NT2/D1 (cell line): ENCODE measurements at regions not wholly inside any gene's neighbourhood (a gene's known extent, or its start where the extent isn't known, plus 50 kb on each side); places are given as distances from the start of the nearest gene placed in this dataset.

Source experiments
- DNase-seq: peaks from one replicate; pipeline ENCODE4 v3.0.0-alpha.2; 2011; ENCODE audit warnings: low read depth, low spot score
- H3K27me3 ChIP-seq: 2 replicates; pipeline ENCODE4 v1.6.0; 2011; ENCODE audit warnings: mild to moderate bottlenecking; ENCODE audit not compliant: insufficient read length, insufficient read depth
- H3K36me3 ChIP-seq: 2 replicates; pipeline ENCODE4 v1.6.1; 2011; ENCODE audit warnings: mild to moderate bottlenecking, low read length, mixed read lengths; ENCODE audit not compliant: insufficient read depth, insufficient read length
- H3K4me1 ChIP-seq: 2 replicates; pipeline ENCODE4 v1.5.1; 2011; ENCODE audit not compliant: insufficient read depth, insufficient read length
- H3K4me3 ChIP-seq: 2 replicates; pipeline ENCODE4 v1.5.1; 2011; ENCODE audit warnings: low read depth; ENCODE audit not compliant: insufficient read length
- H3K9ac ChIP-seq: 2 replicates; pipeline ENCODE4 v1.6.0; 2011; ENCODE audit warnings: low read depth; ENCODE audit not compliant: insufficient read length
- H3K9me3 ChIP-seq: 2 replicates; pipeline ENCODE4 v1.5.1; 2011; ENCODE audit warnings: mild to moderate bottlenecking, low read length; ENCODE audit not compliant: insufficient read depth
- SUZ12 ChIP-seq: IDR thresholded peaks from 2 replicates; pipeline ENCODE4 v1.6.1; 2011; ENCODE audit not compliant: insufficient read length, insufficient read depth; ENCODE audit errors: extremely low read depth
- YY1 ChIP-seq: IDR thresholded peaks from 2 replicates; pipeline ENCODE4 v1.6.1; 2011; ENCODE audit not compliant: insufficient read length, insufficient read depth
- ZNF274 ChIP-seq: IDR thresholded peaks from 2 replicates; pipeline ENCODE4 v1.6.1; 2011; ENCODE audit warnings: mild to moderate bottlenecking, low read depth, low read length

DNA sequence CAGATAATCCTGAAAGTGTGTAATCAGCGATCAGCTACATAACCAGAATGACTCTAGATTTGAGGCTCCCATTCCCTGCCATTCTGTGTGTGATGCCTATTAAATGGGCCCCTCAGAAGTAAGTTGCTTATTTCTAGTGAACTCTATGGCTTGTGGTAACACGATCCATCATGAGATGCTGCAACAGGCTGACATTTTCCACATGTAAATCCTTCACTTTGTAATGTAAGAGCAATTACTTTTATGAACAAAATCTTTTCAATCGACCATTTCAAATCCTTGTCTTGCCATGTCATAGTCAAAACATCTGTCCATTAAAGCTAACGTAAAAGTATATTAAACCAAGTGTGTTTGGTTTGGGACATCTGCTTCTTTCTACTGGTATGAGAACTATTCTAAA, 175.9 kb upstream of the ETAA1 start:
- no peak for DNase-seq
- Histone ChIP-seq H3K9me3 (peaks cover 10% of the 10 kb centered on the region), H3K36me3 (no peaks in the 10 kb centered on the region), H3K27me3 (no peaks in the 10 kb centered on the region), H3K4me1 (no peaks in the 10 kb centered on the region), H3K4me3 (no peak overlapping the region), H3K9ac (no peak overlapping the region)
- TF ChIP-seq SUZ12: no peak
- TF ChIP-seq ZNF274: no peak
- TF ChIP-seq YY1: no peak

DNA sequence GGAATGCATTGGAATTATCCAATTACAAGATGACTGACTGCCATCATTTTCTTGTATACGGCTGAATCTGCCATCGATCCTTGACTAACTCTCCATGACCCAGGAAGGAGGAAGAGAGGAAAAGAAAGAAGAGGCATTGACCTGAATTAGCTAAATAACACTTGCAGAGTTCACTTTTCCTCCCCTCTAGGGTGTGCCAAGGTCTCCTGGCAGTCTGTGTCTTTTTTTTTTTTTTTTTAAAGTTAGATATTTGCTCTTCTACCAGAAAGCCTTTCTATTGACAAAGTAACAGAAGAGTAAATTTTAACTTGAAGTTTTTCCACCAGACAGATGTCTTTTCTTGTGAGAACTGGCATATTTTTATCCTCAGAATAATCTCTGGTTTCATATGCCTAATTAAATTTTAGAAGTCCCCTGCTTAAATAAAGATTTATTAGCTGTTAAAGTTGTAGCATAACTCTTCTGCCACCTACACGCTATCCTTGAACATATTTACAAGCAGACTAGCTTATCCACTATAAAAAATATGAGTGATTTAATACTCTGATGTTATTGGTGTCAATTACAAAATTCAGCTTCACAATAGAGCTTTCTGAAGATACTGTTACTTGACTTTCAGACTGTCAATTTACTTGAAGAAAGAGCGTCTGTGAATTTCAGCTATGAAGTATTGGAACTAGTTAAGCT, 171.7 kb upstream of the ETAA1 start:
- H3K4me1 ChIP-seq: no peaks in the 10 kb centered on the region
- H3K4me3 ChIP-seq: no peak overlapping the region
- no peak for DNase-seq
- H3K27me3 ChIP-seq: no peaks in the 10 kb centered on the region
- no peaks in the 10 kb centered on the region for H3K9me3 ChIP-seq
- no peak for TF ChIP-seq YY1
- H3K9ac ChIP-seq: no peak overlapping the region
- H3K36me3 ChIP-seq: no peaks in the 10 kb centered on the region

- H3K4me1 ChIP-seq: no peaks in the 10 kb centered on the region
- H3K36me3 ChIP-seq: no peaks in the 10 kb centered on the region
- no peak for DNase-seq
- no peaks in the 10 kb centered on the region for H3K9me3 ChIP-seq
- no peaks in the 10 kb centered on the region for H3K27me3 ChIP-seq
- no peak overlapping the region for H3K4me3 ChIP-seq
- TF ChIP-seq ZNF274: no peak
- no peak for TF ChIP-seq SUZ12
- no peak for TF ChIP-seq YY1
- H3K9ac ChIP-seq: no peak overlapping the region
These were observed 167.4 kb upstream of the ETAA1 start for GRCh38 chr2:67229706-67230105.

- no peak for DNase-seq
- Histone ChIP-seq H3K27me3 (no peaks in the 10 kb centered on the region), H3K9ac (no peak overlapping the region), H3K36me3 (no peaks in the 10 kb centered on the region), H3K9me3 (no peaks in the 10 kb centered on the region), H3K4me3 (no peak overlapping the region), H3K4me1 (no peaks in the 10 kb centered on the region)
- TF ChIP-seq YY1 (no peak), SUZ12 (no peak), ZNF274 (no peak)
These were observed 164.2 kb upstream of the ETAA1 start for GRCh38 chr2:67232936-67233335.

GRCh38 chr2:67234440-67234839, 162.7 kb upstream of the ETAA1 start:
- peak; percentile 18 for DNase-seq
- Histone ChIP-seq H3K27me3 (no peaks in the 10 kb centered on the region), H3K9me3 (no peaks in the 10 kb centered on the region), H3K4me1 (no peaks in the 10 kb centered on the region), H3K9ac (no peak overlapping the region), H3K36me3 (no peaks in the 10 kb centered on the region), H3K4me3 (no peak overlapping the region)
- no peak for TF ChIP-seq ZNF274
- TF ChIP-seq SUZ12: no peak
- no peak for TF ChIP-seq YY1

DNA sequence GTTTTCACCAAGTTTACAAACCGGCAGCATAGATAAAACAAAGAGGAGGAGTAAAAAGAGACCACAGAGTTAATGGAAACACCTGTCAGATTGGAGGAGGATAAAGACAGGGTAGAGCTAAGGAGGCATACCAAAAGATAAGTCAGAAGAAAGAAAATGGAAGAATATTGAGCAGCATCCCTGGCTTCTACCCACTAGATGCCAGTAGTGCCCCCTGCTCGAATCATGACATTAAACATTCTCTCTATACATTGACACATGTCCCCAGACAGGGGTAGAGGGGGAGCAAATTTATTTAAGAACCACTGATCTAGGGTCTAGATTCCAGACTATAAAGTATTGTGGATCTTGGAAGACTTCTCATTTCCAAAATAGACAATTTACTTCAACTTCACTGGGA, 159.8 kb upstream of the ETAA1 start:
- no peak for TF ChIP-seq YY1
- TF ChIP-seq SUZ12: no peak
- TF ChIP-seq ZNF274: no peak
- Histone ChIP-seq H3K36me3 (no peaks in the 10 kb centered on the region), H3K4me1 (no peaks in the 10 kb centered on the region), H3K9me3 (no peaks in the 10 kb centered on the region), H3K9ac (no peak overlapping the region), H3K4me3 (no peak overlapping the region), H3K27me3 (no peaks in the 10 kb centered on the region)
- DNase-seq: no peak

DNA sequence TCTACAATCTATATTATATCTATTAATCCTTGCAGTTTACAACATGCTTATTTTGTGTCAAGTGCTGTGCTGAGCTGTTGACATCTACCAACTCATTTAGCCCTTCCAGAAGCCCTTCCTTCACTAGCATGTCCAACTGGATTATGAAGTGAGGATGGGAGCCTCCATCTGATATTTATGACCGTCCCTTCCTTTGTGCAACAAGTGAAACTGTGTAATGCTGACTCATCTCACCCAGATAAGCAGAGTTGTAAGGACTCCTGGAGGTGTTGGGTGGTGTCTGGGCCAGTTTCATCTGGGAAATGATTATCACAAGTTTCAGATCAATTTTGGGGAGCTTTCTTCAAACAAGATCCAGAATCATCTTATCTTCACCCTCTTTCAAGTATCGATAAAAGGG, 156.6 kb upstream of the ETAA1 start:
- no peak overlapping the region for H3K9ac ChIP-seq
- no peaks in the 10 kb centered on the region for H3K36me3 ChIP-seq
- H3K27me3 ChIP-seq: no peaks in the 10 kb centered on the region
- DNase-seq: no peak
- H3K4me1 ChIP-seq: no peaks in the 10 kb centered on the region
- no peak for TF ChIP-seq ZNF274
- no peak for TF ChIP-seq SUZ12
- H3K9me3 ChIP-seq: no peaks in the 10 kb centered on the region
- H3K4me3 ChIP-seq: no peak overlapping the region

DNA sequence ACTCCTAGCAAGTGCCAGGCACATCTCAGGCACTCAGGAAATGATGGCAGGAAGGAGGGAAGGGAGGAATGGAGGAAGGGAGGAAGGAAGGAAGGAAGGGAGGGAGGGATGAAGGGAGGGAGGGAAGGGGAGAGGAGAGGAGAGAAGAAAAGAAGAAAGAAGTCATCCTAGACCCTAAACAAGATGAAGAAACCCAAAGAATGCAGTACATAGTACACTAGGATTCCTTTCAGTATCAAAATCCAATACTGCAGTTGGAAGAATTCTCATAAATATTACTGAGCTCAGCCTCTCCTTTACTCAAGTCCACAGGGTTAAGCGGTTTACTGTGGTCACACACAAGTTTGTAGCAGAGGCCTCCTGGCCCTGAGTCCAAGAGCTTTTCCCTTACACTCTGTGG, 155.7 kb upstream of the ETAA1 start:
- Histone ChIP-seq H3K9me3 (no peaks in the 10 kb centered on the region), H3K4me3 (no peak overlapping the region), H3K27me3 (no peaks in the 10 kb centered on the region), H3K9ac (no peak overlapping the region), H3K4me1 (no peaks in the 10 kb centered on the region), H3K36me3 (no peaks in the 10 kb centered on the region)
- no peak for DNase-seq
- TF ChIP-seq ZNF274 (no peak), YY1 (no peak), SUZ12 (no peak)
